ENCODE measurements at regions not wholly inside any gene's neighbourhood (a gene's known extent, or its start where the extent isn't known, plus 50 kb on each side); places are given as distances from the start of the nearest gene placed in this dataset.
"Not testable (repeated sequence)": the region's sequence is repeated elsewhere in the genome, so short reads cannot be mapped to it uniquely, and the experiment has no call there.

DNA sequence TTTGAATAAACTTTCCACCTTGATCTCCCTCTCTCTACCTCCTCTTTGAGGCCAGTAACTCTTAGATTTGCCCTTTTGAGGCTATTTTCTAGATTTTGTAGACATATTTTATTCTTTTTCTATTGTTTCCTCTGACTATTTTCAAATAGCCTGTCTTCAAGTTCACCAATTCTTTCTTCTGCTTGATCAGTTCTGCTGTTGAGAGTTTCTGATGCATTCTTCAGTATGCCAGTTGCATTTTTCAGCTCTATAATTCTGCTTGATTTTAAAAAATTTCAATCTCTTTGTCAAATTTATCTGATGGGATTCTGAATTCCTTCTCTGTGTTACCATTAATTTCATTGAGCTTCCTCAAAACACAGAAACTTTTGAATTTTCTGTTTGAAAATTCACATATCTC, 257.5 kb downstream of the HAPSTR1 start:
- DNase-seq, result no peak

DNA sequence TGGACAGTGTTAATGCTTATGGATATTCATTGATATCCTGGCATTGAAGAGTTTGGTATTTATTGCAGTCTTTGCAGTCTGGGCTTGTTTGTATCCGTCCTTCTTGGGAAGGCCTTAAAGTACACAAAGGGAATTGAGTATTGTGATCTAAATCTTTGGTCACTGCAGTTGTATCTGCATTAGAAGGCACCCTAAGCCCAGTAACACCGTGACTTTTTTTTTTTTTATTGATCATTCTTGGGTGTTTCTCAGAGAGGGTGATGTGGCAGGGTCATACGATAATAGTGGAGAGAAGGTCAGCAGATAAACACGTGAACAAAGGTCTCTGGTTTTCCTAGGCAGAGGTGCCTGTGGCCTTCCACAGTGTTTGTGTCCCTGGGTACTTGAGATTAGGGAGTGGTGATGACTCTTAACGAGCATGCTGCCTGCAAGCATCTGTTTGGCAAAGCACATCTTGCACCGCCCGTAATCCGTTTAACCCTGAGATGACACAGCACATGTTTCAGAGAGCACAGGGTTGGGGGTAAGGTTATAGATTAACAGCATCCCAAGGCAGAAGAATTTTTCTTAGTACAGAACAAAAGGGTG, 258.0 kb downstream of the HAPSTR1 start:
- not testable (repeated sequence) for DNase-seq

DNA sequence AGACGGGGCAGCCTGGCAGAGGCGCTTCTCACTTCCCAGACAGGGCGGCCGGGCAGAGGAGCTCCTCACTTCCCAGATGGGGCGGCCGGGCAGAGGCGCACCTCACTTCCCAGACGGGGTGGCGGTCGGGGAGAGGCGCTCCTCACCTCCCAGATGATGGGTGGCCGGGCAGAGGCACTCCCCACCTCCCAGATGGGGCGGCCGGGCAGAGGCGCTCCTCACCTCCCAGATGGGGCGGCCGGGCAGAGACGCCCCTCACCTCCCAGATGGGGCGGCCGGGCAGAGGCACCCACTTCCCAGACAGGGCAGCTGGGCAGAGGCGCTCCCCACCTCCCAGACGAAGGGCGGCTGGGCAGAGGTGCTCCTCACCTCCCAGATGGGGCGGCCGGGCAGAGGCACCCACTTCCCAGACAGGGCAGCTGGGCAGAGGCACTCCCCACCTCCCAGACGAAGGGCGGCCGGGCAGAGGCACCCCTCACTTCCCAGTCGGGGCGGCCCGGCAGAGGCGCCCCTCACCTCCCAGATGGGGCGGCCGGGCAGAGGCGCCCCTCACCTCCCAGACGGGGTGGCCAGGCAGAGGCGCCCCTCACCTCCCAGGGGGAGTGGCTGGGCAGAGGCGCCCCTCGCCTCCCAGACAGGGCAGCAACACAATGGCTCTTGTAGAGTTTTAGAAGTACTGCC, 258.8 kb downstream of the HAPSTR1 start:
- DNase-seq, result not testable (repeated sequence)

DNA sequence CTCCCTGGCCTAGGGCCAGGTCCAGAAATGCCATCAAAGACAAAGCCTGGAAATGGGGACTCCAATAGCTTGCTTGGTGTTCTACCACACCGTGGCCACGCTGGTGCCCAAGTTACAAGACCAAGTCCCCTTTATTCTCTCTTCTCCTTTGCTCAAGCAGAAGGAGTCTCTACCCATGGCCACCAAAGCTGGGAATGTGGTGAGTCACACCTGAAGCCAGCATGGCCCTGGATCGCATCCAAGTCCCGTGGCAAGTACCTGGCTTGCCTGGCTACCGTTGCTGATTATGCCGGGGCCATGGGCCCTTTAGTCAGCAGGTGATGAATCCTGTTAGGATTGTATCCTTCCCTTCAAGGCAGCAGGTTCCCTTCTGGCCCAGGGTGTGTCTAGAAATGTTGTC, 260.0 kb downstream of the HAPSTR1 start:
- DNase-seq, result no peak

DNA sequence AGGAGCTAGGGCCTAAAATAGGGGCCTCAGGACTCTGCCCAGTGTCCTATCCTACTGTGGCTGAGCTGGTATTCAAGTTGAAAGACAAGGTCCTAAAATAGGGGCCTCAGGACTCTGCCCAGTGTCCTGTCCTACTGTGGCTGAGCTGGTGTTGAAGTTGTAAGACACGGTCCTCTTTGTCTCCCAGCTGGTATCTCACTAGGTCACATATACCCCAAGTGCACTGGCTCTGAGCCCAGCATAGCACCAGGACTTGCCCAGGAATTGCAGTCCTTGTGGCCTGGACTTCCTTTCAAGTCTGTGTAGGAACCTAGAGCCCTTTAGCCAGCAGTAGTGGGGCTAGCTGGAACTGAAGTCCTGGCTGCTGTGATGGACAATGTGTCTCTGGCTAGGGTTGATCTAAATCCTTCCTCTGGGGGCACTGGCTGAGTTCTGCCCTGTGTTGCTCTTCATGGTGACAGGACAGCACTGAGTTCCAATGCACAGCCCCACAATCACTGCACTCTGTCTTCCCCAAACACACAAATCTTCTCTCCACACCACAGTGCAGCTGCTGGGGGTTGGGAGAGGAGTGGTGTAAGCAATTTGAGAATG, 260.5 kb downstream of the HAPSTR1 start:
- DNase-seq, result no peak

DNA sequence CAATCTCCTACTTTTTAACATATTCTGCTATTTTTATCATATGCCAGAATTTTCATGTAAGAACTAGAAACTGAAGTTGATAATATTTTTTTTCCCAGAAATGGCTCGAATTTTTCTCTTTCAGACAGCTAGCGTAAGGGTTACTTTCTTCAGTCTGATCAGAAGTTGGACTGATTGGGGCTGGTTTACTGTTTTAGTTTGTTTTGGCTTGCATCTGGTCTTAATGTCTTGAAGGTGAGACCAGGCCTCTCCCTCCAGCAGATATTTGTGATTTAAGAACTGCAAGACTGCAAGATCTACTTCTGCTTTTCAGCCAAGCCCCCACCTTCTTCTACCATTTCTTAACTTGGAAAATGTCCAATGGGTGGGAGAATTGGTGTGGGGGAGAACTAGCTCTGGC, 266.4 kb downstream of the HAPSTR1 start:
- no peak for DNase-seq

DNA sequence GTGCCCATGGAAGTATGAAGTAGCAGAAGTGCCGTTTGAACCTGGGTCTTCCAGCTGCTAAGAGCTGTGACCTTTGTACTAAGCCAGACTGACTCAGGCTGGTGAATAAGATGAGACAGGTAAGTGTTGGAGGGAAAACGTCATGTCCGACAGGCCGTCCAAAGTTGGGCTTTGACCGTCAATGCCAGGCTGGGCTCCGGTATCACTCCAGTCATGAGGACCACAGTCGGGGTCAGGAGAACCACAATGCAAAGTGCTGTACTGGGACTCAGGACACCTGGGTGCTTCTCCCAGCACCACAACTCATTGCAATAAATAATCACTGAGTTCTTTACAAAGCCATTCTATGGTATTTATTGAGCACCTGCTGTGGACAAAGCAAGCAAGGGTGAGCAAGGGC, 268.6 kb downstream of the HAPSTR1 start:
- no peak for DNase-seq

DNA sequence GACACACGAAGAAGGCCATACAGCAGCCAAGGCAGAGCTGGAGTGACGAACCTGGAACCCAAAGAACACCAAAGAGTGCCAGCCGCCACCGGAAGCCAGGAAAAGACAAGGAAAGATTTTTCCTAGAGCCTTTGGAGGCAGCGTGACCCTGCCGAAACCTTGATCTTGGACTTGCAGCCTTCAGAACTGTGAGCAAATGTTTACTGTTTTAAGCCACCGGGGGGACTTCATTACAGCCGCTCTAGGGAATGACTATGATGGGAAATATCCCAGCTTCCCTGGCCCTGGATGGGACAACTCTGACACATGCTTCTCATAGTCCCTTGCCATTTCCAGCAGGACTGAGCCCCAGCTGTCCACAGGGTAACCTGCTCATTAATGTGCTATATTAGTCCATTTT, 270.6 kb downstream of the HAPSTR1 start:
- no peak for DNase-seq

DNA sequence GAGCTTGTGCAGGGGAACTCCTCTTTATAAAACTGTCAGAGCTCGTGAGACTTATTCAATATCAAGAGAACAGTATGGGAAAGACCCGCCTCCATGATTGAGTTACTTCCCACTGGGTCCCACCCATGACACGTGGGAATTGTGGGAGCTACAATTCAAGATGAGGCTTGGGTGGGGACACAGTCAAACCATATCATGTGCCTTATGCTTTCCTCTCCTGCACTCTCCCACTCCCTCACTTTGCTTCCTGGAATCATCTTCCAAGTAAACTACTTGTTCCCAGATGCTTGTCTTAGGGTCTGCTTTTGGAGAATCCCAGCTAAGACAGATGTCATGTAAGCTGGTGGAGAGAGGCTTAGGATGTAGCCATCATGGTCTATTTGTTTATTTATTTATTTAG, 271.2 kb downstream of the HAPSTR1 start:
- no peak for DNase-seq

DNA sequence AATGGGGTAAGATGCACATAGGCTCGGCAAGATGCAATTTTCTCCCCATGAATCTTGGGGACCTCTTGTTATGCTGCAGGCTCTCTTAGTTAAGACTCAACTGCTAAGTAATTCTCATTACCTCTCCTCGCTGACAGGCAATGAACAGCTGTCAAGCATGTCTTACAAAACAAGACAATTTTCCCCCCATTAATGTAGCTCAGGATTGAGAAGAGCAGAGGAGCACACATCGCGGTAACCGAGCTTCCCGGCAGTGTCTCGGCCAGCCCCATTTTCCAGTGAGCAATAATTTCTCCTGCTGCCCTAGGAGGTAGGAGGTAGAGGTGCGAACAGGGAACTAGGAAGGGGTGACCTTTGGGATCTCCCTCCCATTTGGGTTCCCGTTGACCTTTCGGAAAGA, 272.1 kb downstream of the HAPSTR1 start:
- no peak for DNase-seq

DNA sequence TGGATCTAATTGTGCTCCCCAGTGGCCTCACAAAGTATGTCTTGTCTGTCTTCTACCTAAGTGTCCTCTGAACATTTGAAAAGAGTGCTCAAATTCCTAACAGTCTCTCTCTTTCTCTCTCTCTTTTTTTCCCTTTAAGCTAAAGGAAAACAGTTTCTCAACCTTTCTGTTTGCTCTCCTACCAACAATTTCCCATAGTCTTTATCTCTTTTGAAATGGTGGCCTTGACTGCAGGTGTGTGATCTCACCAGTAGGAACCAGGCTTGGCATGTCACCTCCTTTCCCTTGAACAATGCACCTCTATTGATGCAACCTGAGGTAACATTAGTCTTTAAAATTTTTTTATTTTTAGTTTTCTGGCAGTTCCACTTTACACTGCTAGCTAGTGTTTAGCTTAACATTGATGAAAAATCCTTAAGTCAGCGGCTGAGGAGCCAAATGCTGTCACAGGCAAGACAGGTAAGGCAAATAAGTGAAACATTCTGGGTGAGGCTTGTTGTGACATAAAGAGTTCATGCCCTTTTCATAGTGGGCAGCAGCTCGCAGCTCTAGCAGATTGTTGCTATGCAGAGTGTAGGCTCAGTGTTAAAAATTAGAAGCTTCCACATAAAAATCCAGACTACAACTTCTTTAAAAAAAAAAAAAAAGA, 273.4 kb downstream of the HAPSTR1 start:
- no peak for DNase-seq

DNA sequence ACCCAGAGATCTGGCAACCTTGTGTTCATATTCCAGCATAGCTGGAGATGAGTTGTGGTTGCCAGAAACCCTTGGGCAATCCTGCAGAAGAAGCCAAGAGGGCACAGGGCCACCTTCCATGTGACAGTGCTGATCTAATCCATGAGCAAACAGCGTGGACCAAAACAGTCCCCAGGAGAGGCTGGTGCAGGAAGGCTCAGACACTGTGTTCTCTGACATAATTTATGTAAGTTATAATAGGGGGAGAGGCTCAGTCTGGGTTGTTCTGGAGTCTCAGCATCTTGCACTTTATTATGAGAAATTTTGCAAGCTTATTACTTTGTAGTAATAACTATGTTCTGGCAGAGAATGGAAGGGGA, 273.9 kb downstream of the HAPSTR1 start:
- DNase-seq, result peak; percentile 6 to 12

DNA sequence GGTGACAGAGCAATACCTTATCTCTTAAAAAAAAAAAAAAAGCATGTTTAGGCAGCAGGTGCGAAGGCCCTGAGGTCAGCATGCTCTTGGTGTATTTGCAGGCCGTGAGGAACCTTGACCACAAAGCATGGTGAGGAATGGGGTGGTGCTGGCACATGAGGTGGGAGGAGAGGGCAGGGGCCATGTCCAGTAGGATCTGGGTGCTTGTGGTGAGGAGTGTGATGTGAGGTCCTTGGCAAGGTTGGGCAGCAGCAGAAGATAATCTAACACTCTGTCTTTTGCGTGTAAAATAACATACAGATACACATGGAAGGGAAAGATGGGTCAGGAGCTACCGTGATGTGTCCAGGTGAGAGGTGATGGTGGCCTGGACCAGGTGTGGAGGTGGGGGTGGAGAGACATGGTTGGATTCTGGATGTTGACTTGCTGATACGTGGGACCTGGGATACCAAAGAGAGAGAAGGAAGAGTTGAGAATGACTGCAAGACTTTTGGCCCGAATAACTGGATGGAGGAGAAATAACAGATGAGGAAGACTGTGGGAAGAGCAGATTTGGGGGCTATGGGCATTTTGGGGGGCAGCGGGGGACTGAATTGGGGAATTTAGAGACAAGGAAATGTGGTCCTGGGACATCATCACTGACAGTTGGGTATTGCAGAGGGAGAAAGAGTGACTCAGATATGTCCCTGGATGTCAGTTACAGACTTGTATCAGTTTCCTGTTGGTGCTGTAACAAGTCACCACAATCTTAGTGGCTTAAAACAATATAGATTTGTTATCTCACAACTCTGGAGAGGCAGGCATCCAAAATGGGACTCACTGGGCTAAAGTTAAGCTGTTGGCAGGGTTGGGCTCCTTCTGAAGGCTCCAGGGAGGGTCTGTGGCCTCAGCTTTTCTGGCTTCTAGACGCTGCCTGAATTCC, 274.9 kb downstream of the HAPSTR1 start:
- DNase-seq, result no peak

DNA sequence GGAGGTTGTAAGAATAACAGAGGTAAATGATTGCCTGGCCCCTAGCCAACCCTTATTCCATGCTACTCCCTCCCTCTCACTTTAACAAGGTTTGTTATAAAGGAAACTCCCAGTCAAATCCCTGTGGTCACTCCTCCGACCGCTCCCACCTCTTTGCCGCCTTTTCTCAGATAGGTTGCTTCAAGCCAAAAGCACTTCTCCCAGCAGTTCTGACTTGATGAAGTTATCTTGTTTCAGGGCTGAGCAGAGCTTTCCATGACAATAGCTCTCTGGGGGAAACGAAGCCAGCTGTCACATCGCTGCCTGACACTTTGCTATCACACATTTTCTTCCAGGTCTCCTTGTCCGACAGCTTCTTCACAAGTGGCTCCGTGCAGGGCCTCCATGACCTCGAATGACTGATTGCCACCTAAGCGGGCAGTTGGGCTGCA, 278.6 kb downstream of the HAPSTR1 start:
- no peak for DNase-seq

DNA sequence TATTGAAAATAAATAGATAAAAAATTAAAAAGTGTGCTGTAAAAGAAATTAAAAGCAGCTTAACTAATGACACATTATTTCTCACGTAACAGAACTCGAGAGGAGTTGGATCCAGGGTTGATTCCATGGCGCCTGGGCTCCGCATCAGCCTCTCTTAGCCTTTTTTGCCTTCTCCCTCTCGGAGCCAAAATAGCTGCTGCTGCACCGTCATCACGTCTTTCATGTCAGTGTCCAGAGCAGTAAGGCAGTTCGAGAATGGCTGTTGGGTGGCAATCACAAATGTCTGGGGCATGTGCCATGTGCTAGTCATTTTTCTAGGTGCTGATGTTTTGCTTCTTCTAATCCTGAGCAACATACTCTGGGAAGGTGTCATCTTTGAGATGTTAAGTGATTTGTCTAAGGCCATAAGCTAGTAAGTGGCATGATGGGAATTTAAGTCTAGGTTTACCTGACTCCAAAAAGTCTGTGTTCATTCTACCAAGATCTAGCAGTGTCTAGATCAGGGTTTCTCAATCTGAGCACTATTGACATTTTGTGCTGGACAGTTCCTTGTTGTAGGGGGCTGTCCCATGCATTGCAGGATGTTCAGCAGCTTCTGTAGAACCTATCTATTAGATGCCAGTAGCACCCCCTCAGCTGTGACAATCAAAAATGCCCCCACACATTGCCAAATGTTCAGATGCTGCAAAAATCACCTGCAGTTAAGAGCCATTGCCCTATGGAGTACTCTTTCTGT, 280.4 kb downstream of the HAPSTR1 start:
- DNase-seq, result no peak

DNA sequence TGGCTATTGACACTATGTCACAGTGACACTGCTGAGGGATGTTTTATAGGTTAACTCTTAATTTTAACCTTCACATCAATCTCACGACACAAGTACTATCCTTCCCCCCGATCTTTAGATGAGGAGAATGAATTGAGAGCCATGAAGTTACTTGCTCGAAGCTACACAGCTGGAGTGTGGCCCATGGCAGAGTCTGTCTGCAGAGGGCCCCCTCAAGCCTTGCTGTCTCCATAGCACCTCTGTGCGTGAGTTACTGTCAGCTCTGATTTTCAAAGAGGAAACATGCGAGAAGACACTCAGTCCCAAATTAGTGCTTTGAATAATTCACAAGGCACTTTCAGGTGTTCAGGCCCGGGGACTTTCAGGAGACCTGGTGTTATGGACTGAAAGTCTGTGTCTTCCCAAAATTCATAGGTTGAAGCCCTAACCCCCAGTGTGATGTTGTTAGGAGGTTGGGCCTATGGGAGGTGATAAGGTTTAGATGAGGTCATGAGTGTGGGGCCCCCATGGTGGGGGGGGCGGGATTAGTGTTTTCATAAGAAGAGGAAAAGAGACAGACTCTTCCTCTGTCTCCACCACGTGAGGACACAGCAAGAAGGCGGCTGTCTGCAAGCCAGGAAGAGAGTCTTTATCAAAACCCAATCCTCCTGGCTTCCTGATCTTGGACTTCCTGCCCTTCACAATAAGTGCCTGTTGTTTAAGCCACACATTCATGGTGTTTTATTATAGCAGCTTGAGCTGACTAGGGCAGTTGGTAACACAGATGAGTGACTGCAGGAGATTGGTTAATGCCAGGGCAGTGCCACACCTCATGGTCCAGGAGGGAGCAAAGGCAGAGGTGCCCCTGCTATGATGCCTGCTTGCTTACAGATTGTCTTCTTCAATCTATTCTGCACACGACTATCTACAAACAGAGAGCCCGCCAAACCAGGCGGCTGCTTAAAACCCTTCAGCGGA, 281.8 kb downstream of the HAPSTR1 start:
- no peak for DNase-seq

DNA sequence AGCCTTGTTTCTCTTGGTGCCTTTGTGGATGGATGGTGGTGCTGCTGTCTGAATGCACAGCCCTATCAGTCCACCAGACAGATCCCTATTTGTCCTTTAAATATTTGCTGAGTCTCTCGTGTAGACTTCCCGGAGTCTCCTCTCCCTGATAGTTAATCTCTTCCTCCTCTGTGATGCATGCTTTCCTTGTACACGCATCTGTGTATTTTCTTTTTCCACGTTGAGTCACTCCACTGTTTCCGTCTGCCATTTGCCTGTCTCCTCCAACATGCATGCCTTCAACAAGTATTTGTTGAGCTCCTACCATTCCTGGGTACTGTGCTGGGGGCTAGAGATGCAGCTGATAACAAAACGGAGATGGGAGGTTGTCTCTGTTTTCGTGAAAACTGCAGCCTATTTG, 282.6 kb downstream of the HAPSTR1 start:
- no peak for DNase-seq

DNA sequence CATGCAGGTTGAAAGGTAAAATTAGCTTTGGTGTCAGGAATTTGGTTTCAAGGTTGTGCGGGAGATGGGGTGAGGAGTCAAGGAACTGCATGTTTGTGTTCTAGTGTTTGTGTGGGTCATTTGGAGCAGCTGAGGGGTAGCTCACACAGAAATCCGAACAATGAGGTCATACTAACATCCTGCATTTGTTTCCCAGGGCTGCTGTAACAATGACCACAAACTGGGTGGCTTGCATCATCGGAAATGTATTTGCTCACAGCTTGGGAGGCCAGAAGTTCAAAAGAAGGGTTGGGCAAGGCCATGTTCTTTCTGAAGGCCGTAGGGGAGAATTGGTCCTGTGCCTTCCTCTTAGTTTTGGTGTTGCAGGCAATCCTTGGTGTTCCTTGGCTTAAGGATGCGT, 287.4 kb downstream of the HAPSTR1 start:
- DNase-seq, result no peak

DNA sequence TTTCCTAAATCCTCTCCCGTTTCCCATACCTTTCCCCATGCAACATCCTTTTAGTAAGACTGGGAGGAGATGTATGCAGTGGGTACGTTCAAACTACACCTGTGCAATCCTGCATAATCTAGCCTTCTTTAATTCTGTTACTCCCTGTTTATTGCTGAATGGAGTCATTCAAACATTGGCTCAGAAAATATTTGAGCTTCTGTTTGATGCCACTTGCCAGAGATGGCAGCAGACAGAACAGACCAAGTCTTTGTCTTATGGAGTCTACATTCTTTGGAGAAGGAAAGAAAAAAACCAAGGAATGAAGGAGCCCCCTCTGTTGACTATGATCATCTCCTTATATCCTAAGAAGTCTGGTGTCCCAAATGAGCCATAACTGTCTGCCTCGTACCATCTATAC, 288.8 kb downstream of the HAPSTR1 start:
- DNase-seq, result no peak

DNA sequence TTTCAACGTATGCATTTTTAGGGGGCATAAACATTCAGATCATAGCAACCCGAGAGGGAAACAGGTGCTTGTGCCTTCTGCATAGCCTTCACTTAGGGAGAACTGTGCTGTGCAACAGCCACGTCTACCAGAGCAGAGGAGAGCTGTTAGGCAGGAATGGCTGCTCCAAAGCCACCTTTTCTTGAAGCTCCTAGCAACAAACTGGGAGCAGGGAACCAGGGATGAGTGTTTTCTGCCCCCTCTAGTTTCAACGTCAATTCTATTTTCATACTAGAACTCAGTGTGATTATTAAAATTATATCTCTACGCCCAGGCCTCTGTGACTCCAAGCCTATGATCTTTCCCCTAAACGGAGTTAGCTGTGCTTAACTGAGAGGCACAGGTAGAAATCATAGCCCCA, 290.0 kb downstream of the HAPSTR1 start:
- DNase-seq, result no peak

DNA sequence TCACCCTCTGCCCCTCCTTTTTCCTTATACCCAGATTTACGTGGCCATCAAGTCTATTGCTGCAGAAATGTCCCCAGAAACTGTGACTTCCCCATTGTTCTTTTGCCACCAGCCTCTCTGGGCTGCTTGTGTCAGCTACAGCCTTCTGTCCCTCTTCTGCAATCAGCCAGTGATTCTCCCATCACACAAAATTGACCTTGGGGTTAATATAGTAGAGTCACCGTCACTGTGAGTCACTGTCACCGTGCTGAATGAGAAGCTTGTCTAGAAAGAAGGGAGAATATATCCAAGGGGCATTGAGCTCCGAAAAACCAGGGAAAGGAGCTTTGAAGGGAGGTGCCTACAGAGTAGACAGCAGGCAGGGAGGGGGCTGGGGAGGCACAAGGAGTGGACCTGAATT, 290.5 kb downstream of the HAPSTR1 start:
- DNase-seq, result no peak

All from SHP77 (cell line).